ENCODE measurements at regions not wholly inside any gene's neighbourhood (a gene's known extent, or its start where the extent isn't known, plus 50 kb on each side); places are given as distances from the start of the nearest gene placed in this dataset.

DNA sequence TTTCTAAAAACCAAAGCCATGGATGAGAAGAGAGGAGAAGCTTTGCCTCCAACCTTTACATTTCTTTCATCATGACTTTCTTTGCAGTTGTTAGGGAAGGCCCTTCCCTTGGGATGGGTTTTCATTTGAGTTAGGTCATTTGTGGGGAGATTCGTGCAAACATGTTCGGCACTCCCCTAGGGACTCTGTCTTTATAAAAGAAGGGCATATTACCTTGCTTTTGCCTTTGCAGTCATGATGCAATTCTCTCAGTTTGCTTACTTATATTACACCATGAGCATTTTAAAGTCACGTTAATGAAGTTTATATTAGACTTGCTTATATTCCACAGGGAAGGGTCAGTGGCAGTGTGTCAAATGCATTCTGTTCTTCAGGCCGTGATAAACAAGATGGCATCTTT lies 289.3 kb upstream of the WWC1 start:
- Histone ChIP-seq H3K4me3 (replicated peaks; ENCODE audit: low read depth, low read length) (no peak overlapping the region), H3K27me3 (replicated peaks; ENCODE audit: control insufficient read depth, insufficient read depth, low read length) (no peaks in the 10 kb centered on the region; the same call in 1 of the 2 replicates), H3K36me3 (ENCODE audit: control insufficient read depth, insufficient read depth, low read length) (no peaks in the 10 kb centered on the region)
- DNase-seq (ENCODE audit: extremely low read depth, insufficient read length) = no peak
- TF ChIP-seq, protein P1, sequence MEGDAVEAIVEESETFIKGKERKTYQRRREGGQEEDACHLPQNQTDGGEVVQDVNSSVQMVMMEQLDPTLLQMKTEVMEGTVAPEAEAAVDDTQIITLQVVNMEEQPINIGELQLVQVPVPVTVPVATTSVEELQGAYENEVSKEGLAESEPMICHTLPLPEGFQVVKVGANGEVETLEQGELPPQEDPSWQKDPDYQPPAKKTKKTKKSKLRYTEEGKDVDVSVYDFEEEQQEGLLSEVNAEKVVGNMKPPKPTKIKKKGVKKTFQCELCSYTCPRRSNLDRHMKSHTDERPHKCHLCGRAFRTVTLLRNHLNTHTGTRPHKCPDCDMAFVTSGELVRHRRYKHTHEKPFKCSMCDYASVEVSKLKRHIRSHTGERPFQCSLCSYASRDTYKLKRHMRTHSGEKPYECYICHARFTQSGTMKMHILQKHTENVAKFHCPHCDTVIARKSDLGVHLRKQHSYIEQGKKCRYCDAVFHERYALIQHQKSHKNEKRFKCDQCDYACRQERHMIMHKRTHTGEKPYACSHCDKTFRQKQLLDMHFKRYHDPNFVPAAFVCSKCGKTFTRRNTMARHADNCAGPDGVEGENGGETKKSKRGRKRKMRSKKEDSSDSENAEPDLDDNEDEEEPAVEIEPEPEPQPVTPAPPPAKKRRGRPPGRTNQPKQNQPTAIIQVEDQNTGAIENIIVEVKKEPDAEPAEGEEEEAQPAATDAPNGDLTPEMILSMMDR (IDR thresholded peaks at IDR 0.05; ENCODE audit: insufficient read depth, low read length, poor library complexity, severe bottlenecking) = no peak

DNA sequence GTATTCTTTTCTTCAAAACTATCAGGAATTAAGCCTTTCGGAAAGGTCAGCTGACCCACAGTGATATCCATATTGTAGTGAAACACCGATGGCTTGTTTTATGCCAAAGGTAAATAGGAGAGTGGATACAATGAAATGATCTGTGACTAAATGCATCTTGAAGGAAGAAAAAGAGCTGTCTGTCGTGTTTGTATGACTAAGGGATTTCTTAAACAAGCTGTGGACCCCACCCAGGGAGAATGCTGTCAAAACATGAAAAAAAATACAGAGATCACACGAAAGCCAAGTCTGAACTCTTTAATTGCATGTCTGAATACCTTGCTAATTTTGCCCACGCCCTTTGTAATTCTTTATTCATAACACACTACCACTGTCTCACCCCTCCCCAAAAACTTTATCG lies 286.4 kb upstream of the WWC1 start:
- no peak for DNase-seq (ENCODE audit: extremely low read depth, insufficient read length)
- Histone ChIP-seq H3K36me3 (ENCODE audit: control insufficient read depth, insufficient read depth, low read length) (no peaks in the 10 kb centered on the region), H3K27me3 (replicated peaks; ENCODE audit: control insufficient read depth, insufficient read depth, low read length) (no peaks in the 10 kb centered on the region; the same call in 1 of the 2 replicates), H3K4me3 (replicated peaks; ENCODE audit: low read depth, low read length) (no peak overlapping the region)
- TF ChIP-seq, protein P1 (IDR thresholded peaks at IDR 0.05; ENCODE audit: insufficient read depth, low read length, poor library complexity, severe bottlenecking) = no peak

DNA sequence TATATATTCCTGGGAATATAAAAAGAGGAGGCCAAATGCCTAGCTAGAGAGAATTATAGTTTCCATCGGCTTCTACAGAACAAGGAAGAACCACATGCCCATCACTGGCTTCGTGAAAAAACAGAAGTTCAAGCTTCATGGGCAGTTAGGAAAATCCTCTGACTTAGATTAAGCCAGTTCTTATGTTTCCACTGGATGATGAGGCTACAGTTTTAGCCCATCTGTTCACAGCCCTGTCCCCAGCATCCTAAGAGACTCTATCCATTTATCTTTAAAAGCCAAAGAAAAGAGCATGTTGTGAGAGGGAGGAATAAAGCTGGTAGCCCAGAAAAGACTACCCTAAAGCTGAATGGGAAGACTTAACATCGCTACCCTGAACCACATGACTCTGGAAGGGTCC lies 285.5 kb upstream of the WWC1 start:
- Histone ChIP-seq H3K27me3 (replicated peaks; ENCODE audit: control insufficient read depth, insufficient read depth, low read length) (no peaks in the 10 kb centered on the region; the same call in 1 of the 2 replicates), H3K36me3 (ENCODE audit: control insufficient read depth, insufficient read depth, low read length) (no peaks in the 10 kb centered on the region), H3K4me3 (replicated peaks; ENCODE audit: low read depth, low read length) (no peak overlapping the region)
- TF ChIP-seq, protein P1 (IDR thresholded peaks at IDR 0.05; ENCODE audit: insufficient read depth, low read length, poor library complexity, severe bottlenecking) = no peak
- no peak for DNase-seq (ENCODE audit: extremely low read depth, insufficient read length)

DNA sequence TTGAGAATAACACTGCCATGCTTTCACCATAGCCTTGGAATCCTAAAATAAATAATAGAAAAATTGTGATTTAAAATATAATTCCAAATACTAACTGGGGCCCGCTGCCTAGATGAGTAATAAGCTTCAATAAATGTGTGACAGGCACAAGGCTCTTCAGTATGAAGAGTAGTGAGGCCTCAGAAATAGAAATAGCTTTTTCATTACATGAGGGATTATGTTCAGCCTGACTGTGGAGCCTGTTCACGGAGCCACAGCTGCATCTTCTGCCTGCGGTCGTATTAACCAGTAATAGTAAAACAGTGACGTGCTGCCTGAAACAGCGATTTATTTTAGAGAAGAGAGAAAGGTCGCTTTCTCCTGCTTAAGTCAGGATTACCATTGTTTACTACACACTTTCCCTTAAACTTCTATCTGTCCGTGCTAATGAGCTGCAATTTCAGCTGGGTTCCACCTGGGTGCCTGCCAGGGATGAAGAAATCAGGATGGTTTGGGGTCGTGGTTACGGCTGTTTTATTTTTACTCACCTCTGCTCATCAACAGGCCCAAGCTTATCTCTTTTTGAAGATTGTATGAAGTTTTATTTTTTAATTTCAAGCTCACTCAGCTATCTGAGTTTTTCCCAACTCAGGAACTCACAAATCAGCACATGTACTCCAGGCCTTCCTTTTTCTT lies 284.9 kb upstream of the WWC1 start:
- Histone ChIP-seq H3K36me3 (ENCODE audit: control insufficient read depth, insufficient read depth, low read length) (no peaks in the 10 kb centered on the region), H3K27me3 (replicated peaks; ENCODE audit: control insufficient read depth, insufficient read depth, low read length) (no peaks in the 10 kb centered on the region; the same call in 1 of the 2 replicates), H3K4me3 (replicated peaks; ENCODE audit: low read depth, low read length) (no peak overlapping the region)
- DNase-seq (ENCODE audit: extremely low read depth, insufficient read length) = no peak
- TF ChIP-seq, protein P1 (IDR thresholded peaks at IDR 0.05; ENCODE audit: insufficient read depth, low read length, poor library complexity, severe bottlenecking) = no peak

DNA sequence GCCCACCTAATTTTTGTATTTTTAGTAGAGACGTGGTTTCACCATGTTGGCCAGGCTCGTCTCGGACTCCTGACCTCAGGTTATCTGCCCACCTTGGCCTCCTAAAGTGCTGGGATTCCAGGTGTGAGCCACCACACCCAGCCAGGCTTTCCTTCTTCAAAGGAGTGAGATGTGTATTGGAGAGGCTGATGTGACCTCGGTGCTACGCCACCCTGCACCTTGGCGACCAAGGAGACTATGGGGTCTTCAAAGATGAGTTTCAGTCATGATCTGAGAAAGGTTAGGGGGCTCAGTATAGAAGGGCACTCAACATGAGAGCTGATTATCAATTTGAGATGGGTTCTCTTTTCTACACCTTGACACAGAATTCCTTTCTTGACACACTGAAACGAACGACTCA lies 284.2 kb upstream of the WWC1 start:
- DNase-seq (ENCODE audit: extremely low read depth, insufficient read length) = no peak
- H3K36me3 ChIP-seq (ENCODE audit: control insufficient read depth, insufficient read depth, low read length) = no peaks in the 10 kb centered on the region
- no peak overlapping the region for H3K4me3 ChIP-seq (replicated peaks; ENCODE audit: low read depth, low read length)
- H3K27me3 ChIP-seq (replicated peaks; ENCODE audit: control insufficient read depth, insufficient read depth, low read length) = no peaks in the 10 kb centered on the region; the same call in 1 of the 2 replicates
- TF ChIP-seq, protein P1 (IDR thresholded peaks at IDR 0.05; ENCODE audit: insufficient read depth, low read length, poor library complexity, severe bottlenecking) = no peak
